GM23338 (cell line): ENCODE measurements at regions not wholly inside any gene's neighbourhood (a gene's known extent, or its start where the extent isn't known, plus 50 kb on each side); places are given as distances from the start of the nearest gene placed in this dataset.

Experiments used
- CREB1 ChIP-seq: fragments of 250-450 bp; sonication (Bioruptor Pico); IDR thresholded peaks from 2 replicates; pipeline ENCODE4 v1.5.0; 2020; ENCODE audit warnings: low read depth, mild to moderate bottlenecking, moderate library complexity
- EZH2 ChIP-seq: fragments of 200-600 bp; sonication (generic); IDR thresholded peaks from one replicate; pipeline ENCODE4 v1.8.0; 2017; ENCODE audit warnings: antibody characterized with exemption, mild to moderate bottlenecking, low read depth; ENCODE audit not compliant: unreplicated experiment
- EZH2phosphoT487 ChIP-seq: fragments of 200-600 bp; sonication (generic); IDR thresholded peaks from one replicate; pipeline ENCODE4 v1.8.1; 2018; ENCODE audit warnings: antibody characterized with exemption; ENCODE audit not compliant: unreplicated experiment
- JUNB ChIP-seq: IDR thresholded peaks from one replicate; pipeline ENCODE4 v1.6.1; 2016; ENCODE audit warnings: antibody characterized with exemption; ENCODE audit not compliant: unreplicated experiment
- NANOG ChIP-seq: IDR thresholded peaks from 2 replicates; pipeline ENCODE4 v1.6.1; 2016; ENCODE audit warnings: antibody characterized with exemption, borderline replicate concordance
- POLR2AphosphoS5 ChIP-seq: IDR thresholded peaks from 2 replicates; pipeline ENCODE4 v1.6.1; 2016; ENCODE audit warnings: antibody characterized with exemption, low read depth
- STAT1 ChIP-seq: IDR thresholded peaks from one replicate; pipeline ENCODE4 v1.6.1; 2016; ENCODE audit warnings: antibody characterized with exemption; ENCODE audit not compliant: unreplicated experiment
- ZNF331 ChIP-seq: fragments of 250-450 bp; sonication (Bioruptor Pico); IDR thresholded peaks from 2 replicates; pipeline ENCODE4 v1.5.0; 2020; ENCODE audit warnings: low read depth, mild to moderate bottlenecking, moderate library complexity
- TF ChIP-seq, protein P1 (sequence below), 2 experiments: fragments of 200-600 bp in 1 of 2; sonication (generic) in 1 of 2; conservative IDR thresholded peaks; 2 replicates each; pipeline versions ENCODE4 v1.5.1 to v1.6.1; 2016 to 2017; ENCODE audit warnings: antibody characterized with exemption in 2 of 2, low read depth in 2 of 2, mild to moderate bottlenecking in 2 of 2, moderate library complexity in 1 of 2
- TF ChIP-seq, protein P2 (sequence below): IDR thresholded peaks from 2 replicates; pipeline ENCODE4 v1.6.1; 2016; ENCODE audit warnings: antibody characterized with exemption
- TF ChIP-seq, protein P3 (sequence below): IDR thresholded peaks from one replicate; pipeline ENCODE4 v1.6.1; 2018; ENCODE audit warnings: antibody characterized with exemption; ENCODE audit not compliant: unreplicated experiment

DNA sequence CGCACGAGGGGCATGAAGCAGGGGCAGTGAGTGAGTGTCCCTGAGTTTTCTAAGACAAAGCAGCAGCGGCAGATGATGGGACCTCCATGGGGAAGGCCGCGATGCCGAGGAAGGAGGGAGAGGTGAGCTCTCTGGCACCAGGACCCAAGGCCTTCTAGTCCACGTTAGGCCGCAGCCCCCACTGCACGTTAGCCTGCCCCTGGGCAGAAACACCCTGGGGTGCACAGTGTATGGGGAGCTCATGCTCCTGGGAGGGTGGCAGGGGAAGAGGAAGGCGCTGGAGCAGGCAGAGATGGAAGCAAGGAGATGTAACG, 97.3 kb upstream of the IKZF1 start:
- TF ChIP-seq, protein P1, sequence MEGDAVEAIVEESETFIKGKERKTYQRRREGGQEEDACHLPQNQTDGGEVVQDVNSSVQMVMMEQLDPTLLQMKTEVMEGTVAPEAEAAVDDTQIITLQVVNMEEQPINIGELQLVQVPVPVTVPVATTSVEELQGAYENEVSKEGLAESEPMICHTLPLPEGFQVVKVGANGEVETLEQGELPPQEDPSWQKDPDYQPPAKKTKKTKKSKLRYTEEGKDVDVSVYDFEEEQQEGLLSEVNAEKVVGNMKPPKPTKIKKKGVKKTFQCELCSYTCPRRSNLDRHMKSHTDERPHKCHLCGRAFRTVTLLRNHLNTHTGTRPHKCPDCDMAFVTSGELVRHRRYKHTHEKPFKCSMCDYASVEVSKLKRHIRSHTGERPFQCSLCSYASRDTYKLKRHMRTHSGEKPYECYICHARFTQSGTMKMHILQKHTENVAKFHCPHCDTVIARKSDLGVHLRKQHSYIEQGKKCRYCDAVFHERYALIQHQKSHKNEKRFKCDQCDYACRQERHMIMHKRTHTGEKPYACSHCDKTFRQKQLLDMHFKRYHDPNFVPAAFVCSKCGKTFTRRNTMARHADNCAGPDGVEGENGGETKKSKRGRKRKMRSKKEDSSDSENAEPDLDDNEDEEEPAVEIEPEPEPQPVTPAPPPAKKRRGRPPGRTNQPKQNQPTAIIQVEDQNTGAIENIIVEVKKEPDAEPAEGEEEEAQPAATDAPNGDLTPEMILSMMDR (conservative IDR thresholded peaks at IDR 0.05; ENCODE audit: low read depth in 2 of 2) = no peak
- TF ChIP-seq POLR2AphosphoS5 = no peak
- TF ChIP-seq EZH2 = no peak
- no peak for TF ChIP-seq EZH2phosphoT487
- no peak for TF ChIP-seq JUNB
- no peak for TF ChIP-seq NANOG
- no peak for TF ChIP-seq CREB1 (CRISPR knock-in tag)
- TF ChIP-seq STAT1 = no peak
- TF ChIP-seq, protein P2, sequence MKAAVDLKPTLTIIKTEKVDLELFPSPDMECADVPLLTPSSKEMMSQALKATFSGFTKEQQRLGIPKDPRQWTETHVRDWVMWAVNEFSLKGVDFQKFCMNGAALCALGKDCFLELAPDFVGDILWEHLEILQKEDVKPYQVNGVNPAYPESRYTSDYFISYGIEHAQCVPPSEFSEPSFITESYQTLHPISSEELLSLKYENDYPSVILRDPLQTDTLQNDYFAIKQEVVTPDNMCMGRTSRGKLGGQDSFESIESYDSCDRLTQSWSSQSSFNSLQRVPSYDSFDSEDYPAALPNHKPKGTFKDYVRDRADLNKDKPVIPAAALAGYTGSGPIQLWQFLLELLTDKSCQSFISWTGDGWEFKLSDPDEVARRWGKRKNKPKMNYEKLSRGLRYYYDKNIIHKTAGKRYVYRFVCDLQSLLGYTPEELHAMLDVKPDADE = no peak
- TF ChIP-seq, protein P3, sequence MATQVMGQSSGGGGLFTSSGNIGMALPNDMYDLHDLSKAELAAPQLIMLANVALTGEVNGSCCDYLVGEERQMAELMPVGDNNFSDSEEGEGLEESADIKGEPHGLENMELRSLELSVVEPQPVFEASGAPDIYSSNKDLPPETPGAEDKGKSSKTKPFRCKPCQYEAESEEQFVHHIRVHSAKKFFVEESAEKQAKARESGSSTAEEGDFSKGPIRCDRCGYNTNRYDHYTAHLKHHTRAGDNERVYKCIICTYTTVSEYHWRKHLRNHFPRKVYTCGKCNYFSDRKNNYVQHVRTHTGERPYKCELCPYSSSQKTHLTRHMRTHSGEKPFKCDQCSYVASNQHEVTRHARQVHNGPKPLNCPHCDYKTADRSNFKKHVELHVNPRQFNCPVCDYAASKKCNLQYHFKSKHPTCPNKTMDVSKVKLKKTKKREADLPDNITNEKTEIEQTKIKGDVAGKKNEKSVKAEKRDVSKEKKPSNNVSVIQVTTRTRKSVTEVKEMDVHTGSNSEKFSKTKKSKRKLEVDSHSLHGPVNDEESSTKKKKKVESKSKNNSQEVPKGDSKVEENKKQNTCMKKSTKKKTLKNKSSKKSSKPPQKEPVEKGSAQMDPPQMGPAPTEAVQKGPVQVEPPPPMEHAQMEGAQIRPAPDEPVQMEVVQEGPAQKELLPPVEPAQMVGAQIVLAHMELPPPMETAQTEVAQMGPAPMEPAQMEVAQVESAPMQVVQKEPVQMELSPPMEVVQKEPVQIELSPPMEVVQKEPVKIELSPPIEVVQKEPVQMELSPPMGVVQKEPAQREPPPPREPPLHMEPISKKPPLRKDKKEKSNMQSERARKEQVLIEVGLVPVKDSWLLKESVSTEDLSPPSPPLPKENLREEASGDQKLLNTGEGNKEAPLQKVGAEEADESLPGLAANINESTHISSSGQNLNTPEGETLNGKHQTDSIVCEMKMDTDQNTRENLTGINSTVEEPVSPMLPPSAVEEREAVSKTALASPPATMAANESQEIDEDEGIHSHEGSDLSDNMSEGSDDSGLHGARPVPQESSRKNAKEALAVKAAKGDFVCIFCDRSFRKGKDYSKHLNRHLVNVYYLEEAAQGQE = no peak
- TF ChIP-seq ZNF331 = no peak
